22Rv1 (cell line): ENCODE measurements at regions not wholly inside any gene's neighbourhood (a gene's known extent, or its start where the extent isn't known, plus 50 kb on each side); places are given as distances from the start of the nearest gene placed in this dataset.

Experiments used
- H3K27ac ChIP-seq: fragments of 450-650 bp; 2 replicates; pipeline ENCODE4 v1.5.1; 2017
- CTCF ChIP-seq: fragments of 450-650 bp; IDR thresholded peaks from 2 replicates; pipeline ENCODE4 v1.5.1; 2017; ENCODE audit warnings: mild to moderate bottlenecking
- ZFX ChIP-seq: fragments of 450-650 bp; IDR thresholded peaks from 2 replicates; pipeline ENCODE4 v1.6.1; 2017; ENCODE audit warnings: antibody characterized with exemption, borderline replicate concordance

GRCh38 chr6:12439296-12439695 lies 149.1 kb downstream of the EDN1 start:
- H3K27ac ChIP-seq = no peak overlapping the region
- TF ChIP-seq CTCF (no peak), ZFX (no peak)

- TF ChIP-seq CTCF = no peak
- no peak for TF ChIP-seq ZFX
Measured at GRCh38 chr6:12440981-12441380, 150.8 kb downstream of the EDN1 start.

GRCh38 chr6:12442455-12442854 lies 152.3 kb downstream of the EDN1 start:
- no peak overlapping the region for H3K27ac ChIP-seq
- TF ChIP-seq CTCF (no peak), ZFX (no peak)

More at GRCh38 chr6:12440981-12441380, 150.8 kb downstream of the EDN1 start:
- H3K27ac ChIP-seq = no peak overlapping the region

GRCh38 chr6:12446394-12446793 lies 156.2 kb downstream of the EDN1 start:
- TF ChIP-seq ZFX (no peak), CTCF (no peak)
- H3K27ac ChIP-seq = no peak overlapping the region

- H3K27ac ChIP-seq = no peak overlapping the region
- TF ChIP-seq ZFX = no peak
- TF ChIP-seq CTCF = no peak
Measured at GRCh38 chr6:12449447-12449846, 159.3 kb downstream of the EDN1 start.

- no peak overlapping the region for H3K27ac ChIP-seq
- TF ChIP-seq CTCF (no peak), ZFX (no peak)
Measured at GRCh38 chr6:12450467-12450866, 160.3 kb downstream of the EDN1 start.

- no peak overlapping the region for H3K27ac ChIP-seq
- TF ChIP-seq CTCF (no peak), ZFX (no peak)
Measured at GRCh38 chr6:12456343-12456742, 166.2 kb downstream of the EDN1 start.
